Epithelial cell of proximal tubule (primary cell): ENCODE measurements at regions not wholly inside any gene's neighbourhood (a gene's known extent, or its start where the extent isn't known, plus 50 kb on each side); places are given as distances from the start of the nearest gene placed in this dataset.

Experiments used
- DNase-seq: peaks from one replicate; pipeline ENCODE4 v3.0.0-alpha.2; 2011; ENCODE audit warnings: low read depth
- H3K4me3 ChIP-seq: 2 replicates; pipeline ENCODE4 v1.5.1; 2011; ENCODE audit warnings: low read depth, mild to moderate bottlenecking, low read length
- TF ChIP-seq, protein P1 (sequence below): conservative IDR thresholded peaks from 2 replicates; pipeline ENCODE4 v1.5.1; 2012; ENCODE audit warnings: low read depth, mild to moderate bottlenecking, low read length

- TF ChIP-seq, protein P1, sequence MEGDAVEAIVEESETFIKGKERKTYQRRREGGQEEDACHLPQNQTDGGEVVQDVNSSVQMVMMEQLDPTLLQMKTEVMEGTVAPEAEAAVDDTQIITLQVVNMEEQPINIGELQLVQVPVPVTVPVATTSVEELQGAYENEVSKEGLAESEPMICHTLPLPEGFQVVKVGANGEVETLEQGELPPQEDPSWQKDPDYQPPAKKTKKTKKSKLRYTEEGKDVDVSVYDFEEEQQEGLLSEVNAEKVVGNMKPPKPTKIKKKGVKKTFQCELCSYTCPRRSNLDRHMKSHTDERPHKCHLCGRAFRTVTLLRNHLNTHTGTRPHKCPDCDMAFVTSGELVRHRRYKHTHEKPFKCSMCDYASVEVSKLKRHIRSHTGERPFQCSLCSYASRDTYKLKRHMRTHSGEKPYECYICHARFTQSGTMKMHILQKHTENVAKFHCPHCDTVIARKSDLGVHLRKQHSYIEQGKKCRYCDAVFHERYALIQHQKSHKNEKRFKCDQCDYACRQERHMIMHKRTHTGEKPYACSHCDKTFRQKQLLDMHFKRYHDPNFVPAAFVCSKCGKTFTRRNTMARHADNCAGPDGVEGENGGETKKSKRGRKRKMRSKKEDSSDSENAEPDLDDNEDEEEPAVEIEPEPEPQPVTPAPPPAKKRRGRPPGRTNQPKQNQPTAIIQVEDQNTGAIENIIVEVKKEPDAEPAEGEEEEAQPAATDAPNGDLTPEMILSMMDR = no peak
- no peak overlapping the region for H3K4me3 ChIP-seq
- no peak for DNase-seq
Observed at GRCh38 chr10:121092720-121093095, 241.5 kb downstream of the WDR11 start.

GRCh38 chr10:121096617-121097431 lies 245.7 kb downstream of the WDR11 start:
- TF ChIP-seq, protein P1 = no peak
- H3K4me3 ChIP-seq = no peak overlapping the region
- no peak for DNase-seq

DNA sequence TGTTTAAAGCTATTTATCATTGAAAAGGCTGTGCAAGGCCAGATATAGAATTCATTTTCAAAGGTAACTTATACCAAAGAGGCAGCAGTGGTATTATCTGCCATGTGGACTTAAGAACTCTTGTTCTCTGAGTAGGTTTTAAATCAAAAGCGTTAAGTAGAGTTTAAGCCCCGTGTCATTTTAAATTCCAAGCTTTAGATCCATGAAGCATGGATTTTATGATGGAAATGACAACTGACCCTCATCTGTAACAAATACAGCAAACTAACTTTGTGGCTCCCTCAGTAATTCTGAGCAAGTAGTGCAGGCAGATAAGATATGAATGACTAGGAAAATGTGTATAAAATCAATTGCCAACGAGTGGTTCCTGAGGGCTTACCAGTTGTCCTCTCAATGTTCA lies 247.0 kb downstream of the WDR11 start:
- DNase-seq = no peak
- H3K4me3 ChIP-seq = no peak overlapping the region
- TF ChIP-seq, protein P1 = no peak

- no peak for DNase-seq
- TF ChIP-seq, protein P1 = no peak
- no peak overlapping the region for H3K4me3 ChIP-seq
Observed at GRCh38 chr10:121098751-121099150, 247.6 kb downstream of the WDR11 start.

- DNase-seq = no peak
- TF ChIP-seq, protein P1 = no peak
- no peak overlapping the region for H3K4me3 ChIP-seq
Observed at GRCh38 chr10:121099181-121099580, 248.0 kb downstream of the WDR11 start.

- no peak overlapping the region for H3K4me3 ChIP-seq
- DNase-seq = no peak
- TF ChIP-seq, protein P1 = no peak
Observed at GRCh38 chr10:121099592-121099991, 248.4 kb downstream of the WDR11 start.

DNA sequence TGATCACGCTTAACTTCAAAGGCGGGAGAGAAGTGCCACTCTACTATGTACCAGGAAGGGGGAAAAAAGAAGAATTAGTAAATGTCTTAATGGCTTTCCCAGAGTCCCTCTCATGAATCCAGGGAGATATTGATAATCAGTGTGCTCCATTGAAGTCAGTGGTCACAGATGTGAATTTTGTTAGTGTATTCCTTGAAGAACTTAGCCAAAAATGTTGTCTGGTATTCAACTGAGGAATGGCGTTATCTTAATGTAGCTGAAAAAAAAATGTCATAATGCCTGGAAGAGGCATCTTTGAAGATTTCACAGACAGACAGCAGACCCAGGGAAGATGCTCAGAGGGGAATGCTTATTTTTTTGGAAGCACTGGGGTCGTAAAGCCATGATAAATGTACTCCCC lies 250.4 kb downstream of the WDR11 start:
- no peak for DNase-seq
- TF ChIP-seq, protein P1 = no peak
- H3K4me3 ChIP-seq = no peak overlapping the region
